ENCODE measurements at regions not wholly inside any gene's neighbourhood (a gene's known extent, or its start where the extent isn't known, plus 50 kb on each side); places are given as distances from the start of the nearest gene placed in this dataset.

DNA sequence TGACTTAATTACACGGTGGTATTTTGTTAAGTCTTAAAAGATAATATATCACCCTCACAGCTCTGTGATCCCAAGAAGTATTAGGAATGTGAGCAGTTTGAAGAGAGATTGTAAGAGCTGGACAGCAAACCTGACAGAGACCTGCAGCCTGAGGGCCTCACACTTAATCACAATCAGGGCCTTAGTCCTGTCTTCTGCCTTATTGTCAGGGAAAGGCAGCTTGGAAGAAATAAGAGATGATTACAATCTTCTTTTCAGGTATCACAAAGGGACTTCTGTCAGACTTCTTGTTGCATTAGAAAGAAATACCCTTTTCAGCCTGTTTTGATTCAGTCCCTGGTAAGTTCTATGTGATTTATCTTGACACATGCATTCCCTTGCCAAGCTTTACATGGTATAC lies 1433.8 kb upstream of the SLC39A10 start:
- Histone ChIP-seq H3K4me3 (ENCODE audit: low read depth, low read length) (no peak overlapping the region), H3K27me3 (ENCODE audit: control insufficient read depth, insufficient read depth, low read length) (no peaks in the 10 kb centered on the region), H3K27ac (ENCODE audit: low read depth, low read length) (no peak overlapping the region), H3K9ac (ENCODE audit: low read length) (no peak overlapping the region), H3K36me3 (ENCODE audit: control insufficient read depth, insufficient read depth, low read length) (no peaks in the 10 kb centered on the region), H3K4me1 (ENCODE audit: control insufficient read depth, insufficient read depth, low read length) (no peaks in the 10 kb centered on the region), H3K9me3 (ENCODE audit: control insufficient read depth, insufficient read depth, low read depth, low read length) (no peaks in the 10 kb centered on the region)

DNA sequence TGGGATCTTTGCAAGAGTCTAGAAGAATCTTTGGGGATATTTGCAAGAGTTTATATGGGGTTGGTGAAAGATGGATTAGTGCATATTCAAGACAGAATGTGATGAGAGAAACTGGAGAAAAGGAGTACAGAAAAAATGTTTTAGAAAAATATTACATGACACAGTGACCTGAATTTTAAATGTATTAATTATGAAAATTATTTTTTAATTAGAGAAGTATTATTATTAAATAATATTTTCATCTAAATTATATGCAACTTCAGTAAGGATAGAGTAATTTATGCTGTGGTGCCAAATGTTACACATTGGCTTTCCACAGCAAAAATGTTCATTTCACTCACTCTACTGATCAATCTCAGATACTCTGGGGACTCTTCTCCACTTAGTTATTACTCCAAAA lies 1442.8 kb upstream of the SLC39A10 start:
- no peak overlapping the region for H3K4me3 ChIP-seq (ENCODE audit: low read depth, low read length)
- no peaks in the 10 kb centered on the region for H3K36me3 ChIP-seq (ENCODE audit: control insufficient read depth, insufficient read depth, low read length)
- H3K27ac ChIP-seq (ENCODE audit: low read depth, low read length): no peak overlapping the region
- no peaks in the 10 kb centered on the region for H3K9me3 ChIP-seq (ENCODE audit: control insufficient read depth, insufficient read depth, low read depth, low read length)
- no peaks in the 10 kb centered on the region for H3K27me3 ChIP-seq (ENCODE audit: control insufficient read depth, insufficient read depth, low read length)
- no peaks in the 10 kb centered on the region for H3K4me1 ChIP-seq (ENCODE audit: control insufficient read depth, insufficient read depth, low read length)
- H3K9ac ChIP-seq (ENCODE audit: low read length): no peak overlapping the region

DNA sequence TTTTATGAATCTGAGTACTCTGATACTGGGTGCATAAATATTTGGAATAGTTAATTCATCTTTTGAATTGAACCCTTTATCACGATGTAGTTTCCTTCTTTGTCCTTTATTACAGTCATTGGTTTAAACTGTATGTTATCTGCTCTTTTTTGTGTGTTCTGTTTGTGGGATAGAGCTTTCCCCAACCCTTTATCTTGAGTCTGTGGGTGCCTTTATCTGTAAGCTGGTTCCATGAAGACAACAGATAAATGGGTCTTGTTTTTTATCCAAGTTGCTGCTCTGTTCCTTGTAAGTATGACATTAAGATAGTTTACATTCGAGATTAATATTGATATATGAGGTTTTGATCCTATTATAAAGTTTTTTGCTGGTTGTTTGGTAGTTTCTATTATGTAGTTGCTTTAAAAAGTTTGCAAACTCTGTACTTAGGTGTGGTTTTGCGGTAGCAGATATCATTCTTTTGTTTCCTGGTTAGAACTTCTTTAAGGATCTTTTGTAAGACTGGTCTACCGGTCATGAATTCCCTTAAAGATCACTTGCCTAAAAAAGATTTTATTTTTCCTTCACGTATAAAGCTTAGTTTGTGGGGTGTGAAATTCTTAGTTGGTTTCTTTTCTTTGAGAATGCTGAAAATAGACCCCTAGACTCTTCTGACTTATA lies 1451.3 kb upstream of the SLC39A10 start:
- no peaks in the 10 kb centered on the region for H3K4me1 ChIP-seq (ENCODE audit: control insufficient read depth, insufficient read depth, low read length)
- H3K9ac ChIP-seq (ENCODE audit: low read length): no peak overlapping the region
- H3K27ac ChIP-seq (ENCODE audit: low read depth, low read length): no peak overlapping the region
- H3K4me3 ChIP-seq (ENCODE audit: low read depth, low read length): no peak overlapping the region
- H3K27me3 ChIP-seq (ENCODE audit: control insufficient read depth, insufficient read depth, low read length): no peaks in the 10 kb centered on the region
- no peaks in the 10 kb centered on the region for H3K9me3 ChIP-seq (ENCODE audit: control insufficient read depth, insufficient read depth, low read depth, low read length)
- no peaks in the 10 kb centered on the region for H3K36me3 ChIP-seq (ENCODE audit: control insufficient read depth, insufficient read depth, low read length)

DNA sequence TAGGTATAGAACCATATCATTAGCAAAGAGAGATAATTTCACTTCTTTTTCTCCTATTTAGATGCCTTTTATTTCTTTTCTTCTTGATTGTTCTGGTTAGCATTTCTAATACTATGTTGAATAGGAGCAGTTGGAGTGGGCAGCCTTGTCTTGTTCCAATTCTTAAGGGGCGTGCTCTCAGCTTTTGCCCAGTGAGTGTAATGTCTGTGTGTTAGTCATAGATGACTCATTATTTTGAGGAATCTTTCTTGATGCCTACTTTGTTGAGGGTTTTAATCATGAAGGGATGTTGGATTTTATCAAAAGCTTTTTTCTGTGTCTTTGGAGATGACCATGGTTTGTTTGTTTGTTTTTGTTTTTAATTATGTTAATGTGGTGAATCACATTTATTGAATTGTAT lies 1453.1 kb upstream of the SLC39A10 start:
- H3K4me1 ChIP-seq (ENCODE audit: control insufficient read depth, insufficient read depth, low read length): no peaks in the 10 kb centered on the region
- no peak overlapping the region for H3K27ac ChIP-seq (ENCODE audit: low read depth, low read length)
- no peaks in the 10 kb centered on the region for H3K27me3 ChIP-seq (ENCODE audit: control insufficient read depth, insufficient read depth, low read length)
- H3K9ac ChIP-seq (ENCODE audit: low read length): no peak overlapping the region
- no peaks in the 10 kb centered on the region for H3K36me3 ChIP-seq (ENCODE audit: control insufficient read depth, insufficient read depth, low read length)
- no peaks in the 10 kb centered on the region for H3K9me3 ChIP-seq (ENCODE audit: control insufficient read depth, insufficient read depth, low read depth, low read length)
- no peak overlapping the region for H3K4me3 ChIP-seq (ENCODE audit: low read depth, low read length)

DNA sequence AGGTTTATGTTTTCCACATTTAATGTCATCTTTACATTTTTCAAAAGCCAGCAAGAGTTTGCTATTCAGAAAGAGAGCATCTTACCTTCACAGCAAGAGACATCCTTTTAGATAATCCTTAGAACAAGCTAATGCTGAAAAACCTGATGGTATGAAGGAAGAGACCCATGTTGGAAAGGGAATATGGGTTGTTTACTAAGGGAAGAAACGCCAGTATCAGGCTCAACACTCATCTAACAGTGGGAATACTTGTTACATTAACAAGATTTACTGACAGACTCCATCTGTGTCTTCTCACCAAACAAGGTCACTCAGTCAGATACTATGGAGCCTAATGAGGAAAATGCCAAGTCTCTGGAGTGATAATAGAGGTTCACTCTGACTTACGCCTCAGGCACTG lies 1474.1 kb upstream of the SLC39A10 start:
- Histone ChIP-seq H3K4me1 (ENCODE audit: control insufficient read depth, insufficient read depth, low read length) (no peaks in the 10 kb centered on the region), H3K27me3 (ENCODE audit: control insufficient read depth, insufficient read depth, low read length) (no peaks in the 10 kb centered on the region), H3K4me3 (ENCODE audit: low read depth, low read length) (no peak overlapping the region), H3K9me3 (ENCODE audit: control insufficient read depth, insufficient read depth, low read depth, low read length) (no peaks in the 10 kb centered on the region), H3K27ac (ENCODE audit: low read depth, low read length) (no peak overlapping the region), H3K36me3 (ENCODE audit: control insufficient read depth, insufficient read depth, low read length) (no peaks in the 10 kb centered on the region), H3K9ac (ENCODE audit: low read length) (no peak overlapping the region)

DNA sequence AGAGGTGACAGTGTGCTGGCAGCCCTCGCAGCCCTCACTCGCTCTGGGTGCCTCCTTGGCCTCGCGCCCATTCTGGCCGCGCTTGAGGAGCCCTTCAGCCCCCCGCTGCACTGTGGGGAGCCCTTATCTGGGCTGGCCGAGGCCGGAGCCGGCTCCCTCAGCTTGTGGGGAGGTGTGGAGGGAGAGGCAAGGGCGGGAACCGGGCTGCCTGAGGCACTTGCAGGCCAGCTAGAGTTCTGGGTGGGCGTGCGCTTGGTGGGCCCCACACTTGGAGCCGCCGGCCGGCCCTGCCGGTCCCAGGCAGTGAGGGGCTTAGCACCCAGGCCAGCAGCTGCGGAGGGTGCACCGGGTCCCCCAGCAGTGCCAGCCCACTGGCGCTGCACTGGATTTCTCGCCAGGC lies 1480.9 kb upstream of the SLC39A10 start:
- Histone ChIP-seq H3K4me1 (ENCODE audit: control insufficient read depth, insufficient read depth, low read length) (no peaks in the 10 kb centered on the region), H3K9ac (ENCODE audit: low read length) (no peak overlapping the region), H3K4me3 (ENCODE audit: low read depth, low read length) (no peak overlapping the region), H3K27ac (ENCODE audit: low read depth, low read length) (no peak overlapping the region), H3K9me3 (ENCODE audit: control insufficient read depth, insufficient read depth, low read depth, low read length) (peaks cover 5% of the 10 kb centered on the region; the same call in 1 of the 2 replicates), H3K36me3 (ENCODE audit: control insufficient read depth, insufficient read depth, low read length) (no peaks in the 10 kb centered on the region), H3K27me3 (ENCODE audit: control insufficient read depth, insufficient read depth, low read length) (no peaks in the 10 kb centered on the region)

DNA sequence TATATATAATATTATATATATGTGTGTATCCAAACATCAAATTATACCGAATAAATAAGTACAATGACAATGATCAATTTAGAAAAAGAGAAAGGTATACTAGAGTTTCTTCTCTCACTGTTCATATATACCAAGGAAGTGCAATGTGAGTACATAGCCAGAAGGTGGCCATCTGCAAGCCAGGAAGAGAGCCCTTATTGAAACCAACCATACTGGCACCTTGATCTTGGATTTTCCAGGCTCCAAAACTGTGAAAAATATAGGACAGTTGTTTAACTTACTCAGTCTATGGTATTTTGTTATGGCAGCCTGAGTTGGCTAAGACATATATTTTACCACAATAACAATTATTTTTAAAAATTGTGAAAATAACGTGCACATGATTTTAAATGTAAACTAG lies 1490.2 kb upstream of the SLC39A10 start:
- H3K9me3 ChIP-seq (ENCODE audit: control insufficient read depth, insufficient read depth, low read depth, low read length): no peaks in the 10 kb centered on the region

DNA sequence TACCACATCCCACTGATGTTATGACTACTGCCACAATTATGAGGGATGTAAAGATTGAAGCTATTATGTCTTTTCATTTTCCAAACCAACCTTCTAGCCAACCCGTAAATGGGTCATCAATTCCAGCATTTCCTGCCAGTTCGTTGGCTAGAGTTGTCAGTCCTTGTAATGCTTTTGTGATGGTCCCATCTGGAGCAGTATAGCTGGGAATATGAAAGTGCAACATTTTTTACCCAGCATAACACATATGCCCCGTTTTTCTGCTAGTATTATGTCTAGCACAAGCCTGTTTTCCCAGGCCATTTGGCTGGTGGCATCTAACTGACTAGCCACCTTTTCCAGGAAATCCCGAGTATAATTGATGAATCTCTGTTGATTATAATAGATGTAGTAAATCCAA lies 1501.6 kb upstream of the SLC39A10 start:
- Histone ChIP-seq H3K27me3 (ENCODE audit: control insufficient read depth, insufficient read depth, low read length) (no peaks in the 10 kb centered on the region), H3K4me1 (ENCODE audit: control insufficient read depth, insufficient read depth, low read length) (no peaks in the 10 kb centered on the region), H3K9ac (ENCODE audit: low read length) (no peak overlapping the region), H3K4me3 (ENCODE audit: low read depth, low read length) (no peak overlapping the region), H3K27ac (ENCODE audit: low read depth, low read length) (no peak overlapping the region), H3K36me3 (ENCODE audit: control insufficient read depth, insufficient read depth, low read length) (no peaks in the 10 kb centered on the region), H3K9me3 (ENCODE audit: control insufficient read depth, insufficient read depth, low read depth, low read length) (peaks cover 5% of the 10 kb centered on the region; the same call in 1 of the 2 replicates)

More for the DNA sequence above, 1490.2 kb upstream of the SLC39A10 start:
- H3K27me3 ChIP-seq (ENCODE audit: control insufficient read depth, insufficient read depth, low read length): no peaks in the 10 kb centered on the region
- no peak overlapping the region for H3K9ac ChIP-seq (ENCODE audit: low read length)
- no peak overlapping the region for H3K27ac ChIP-seq (ENCODE audit: low read depth, low read length)
- H3K36me3 ChIP-seq (ENCODE audit: control insufficient read depth, insufficient read depth, low read length): no peaks in the 10 kb centered on the region
- H3K4me1 ChIP-seq (ENCODE audit: control insufficient read depth, insufficient read depth, low read length): no peaks in the 10 kb centered on the region
- no peak overlapping the region for H3K4me3 ChIP-seq (ENCODE audit: low read depth, low read length)

DNA sequence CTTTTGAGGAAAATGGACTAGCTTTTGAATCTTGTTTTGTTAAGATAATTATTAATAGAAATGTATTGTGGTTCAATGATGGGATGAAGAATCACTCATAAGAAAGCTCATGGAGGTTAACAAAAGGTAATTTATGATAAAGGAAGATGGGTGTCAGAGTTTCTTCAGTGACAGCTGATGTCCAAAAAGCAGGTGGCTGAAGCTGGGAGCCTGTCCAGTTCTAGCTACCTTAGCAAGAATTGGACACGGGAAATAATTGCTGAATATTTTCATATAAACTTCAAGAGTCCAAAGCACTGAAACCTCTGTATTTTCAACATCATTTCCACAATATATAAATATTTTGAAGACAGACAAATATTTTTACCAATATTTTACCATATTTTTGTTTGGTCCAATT lies 1505.8 kb upstream of the SLC39A10 start:
- Histone ChIP-seq H3K9ac (ENCODE audit: low read length) (no peak overlapping the region), H3K36me3 (ENCODE audit: control insufficient read depth, insufficient read depth, low read length) (no peaks in the 10 kb centered on the region), H3K27ac (ENCODE audit: low read depth, low read length) (no peak overlapping the region), H3K4me3 (ENCODE audit: low read depth, low read length) (no peak overlapping the region), H3K27me3 (ENCODE audit: control insufficient read depth, insufficient read depth, low read length) (no peaks in the 10 kb centered on the region), H3K4me1 (ENCODE audit: control insufficient read depth, insufficient read depth, low read length) (no peaks in the 10 kb centered on the region), H3K9me3 (ENCODE audit: control insufficient read depth, insufficient read depth, low read depth, low read length) (no peaks in the 10 kb centered on the region)

DNA sequence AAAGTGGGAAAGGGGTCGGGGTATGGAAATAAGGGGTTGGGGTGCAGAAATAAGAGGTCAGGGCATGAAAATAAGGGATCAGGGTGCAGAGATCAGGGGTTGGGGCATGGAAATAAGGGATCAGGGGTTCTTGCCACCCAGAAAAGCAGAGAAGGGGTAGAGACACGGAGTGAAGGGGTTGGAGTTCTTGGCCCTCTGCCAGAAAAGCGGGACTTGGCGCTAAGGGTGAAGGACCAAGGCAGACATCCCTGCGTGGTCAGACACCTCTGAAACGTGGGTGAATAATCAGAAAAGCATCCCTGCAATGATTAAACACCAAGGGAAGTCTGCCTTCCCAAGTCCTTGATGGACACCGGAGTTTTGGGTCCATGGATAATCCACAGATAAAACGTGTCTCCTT lies 1521.6 kb upstream of the SLC39A10 start:
- no peak overlapping the region for H3K4me3 ChIP-seq (ENCODE audit: low read depth, low read length)
- H3K9ac ChIP-seq (ENCODE audit: low read length): no peak overlapping the region
- H3K27me3 ChIP-seq (ENCODE audit: control insufficient read depth, insufficient read depth, low read length): no peaks in the 10 kb centered on the region
- no peak overlapping the region for H3K27ac ChIP-seq (ENCODE audit: low read depth, low read length)
- no peaks in the 10 kb centered on the region for H3K36me3 ChIP-seq (ENCODE audit: control insufficient read depth, insufficient read depth, low read length)
- H3K4me1 ChIP-seq (ENCODE audit: control insufficient read depth, insufficient read depth, low read length): peaks cover 3% of the 10 kb centered on the region; the same call in 1 of the 2 replicates
- H3K9me3 ChIP-seq (ENCODE audit: control insufficient read depth, insufficient read depth, low read depth, low read length): peaks cover 4% of the 10 kb centered on the region; the same call in 1 of the 2 replicates

DNA sequence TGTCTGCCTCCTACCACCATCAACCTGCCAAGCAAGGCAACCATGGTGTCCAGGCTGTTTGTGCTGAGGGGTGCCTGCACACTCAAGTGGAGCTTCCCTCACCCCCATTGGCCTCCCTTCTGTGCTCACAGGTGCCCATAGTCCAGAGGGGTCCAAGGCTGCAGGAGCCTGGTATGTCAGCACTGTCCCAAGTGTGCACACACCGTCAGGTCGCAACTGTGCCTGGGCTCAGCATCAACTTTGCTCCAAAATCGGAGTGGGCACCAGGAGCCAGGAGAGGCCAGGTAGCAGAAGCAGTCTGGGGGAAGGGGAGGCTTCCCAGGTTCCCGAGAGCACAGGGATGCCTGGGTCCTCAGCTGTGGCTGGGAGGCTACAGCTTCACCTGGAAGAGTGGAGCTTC lies 1528.2 kb upstream of the SLC39A10 start:
- no peak overlapping the region for H3K9ac ChIP-seq (ENCODE audit: low read length)
- no peak overlapping the region for H3K4me3 ChIP-seq (ENCODE audit: low read depth, low read length)
- no peaks in the 10 kb centered on the region for H3K4me1 ChIP-seq (ENCODE audit: control insufficient read depth, insufficient read depth, low read length)
- H3K27ac ChIP-seq (ENCODE audit: low read depth, low read length): no peak overlapping the region
- no peaks in the 10 kb centered on the region for H3K36me3 ChIP-seq (ENCODE audit: control insufficient read depth, insufficient read depth, low read length)
- peaks cover 13% of the 10 kb centered on the region for H3K9me3 ChIP-seq (ENCODE audit: control insufficient read depth, insufficient read depth, low read depth, low read length)
- H3K27me3 ChIP-seq (ENCODE audit: control insufficient read depth, insufficient read depth, low read length): no peaks in the 10 kb centered on the region

DNA sequence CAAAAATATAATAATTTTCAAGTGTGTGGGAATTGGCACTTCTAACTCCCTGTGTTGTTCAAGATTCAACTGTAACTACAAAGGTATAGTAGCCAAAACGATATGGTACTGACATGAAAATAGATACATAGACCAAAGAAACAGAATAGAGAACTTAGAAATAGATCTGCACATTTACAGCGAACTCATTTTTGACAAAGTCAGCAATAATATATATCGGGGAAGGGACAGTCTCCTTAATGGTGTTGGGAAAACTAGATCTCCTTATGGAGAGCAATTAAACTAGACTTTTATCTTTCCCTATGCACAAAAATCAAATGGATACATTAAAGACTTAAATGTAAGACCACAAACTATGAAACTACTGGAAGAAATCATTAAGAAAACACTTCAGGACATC lies 1530.6 kb upstream of the SLC39A10 start:
- H3K9me3 ChIP-seq (ENCODE audit: control insufficient read depth, insufficient read depth, low read depth, low read length): peaks cover 13% of the 10 kb centered on the region
- H3K4me3 ChIP-seq (ENCODE audit: low read depth, low read length): no peak overlapping the region
- no peaks in the 10 kb centered on the region for H3K27me3 ChIP-seq (ENCODE audit: control insufficient read depth, insufficient read depth, low read length)
- no peaks in the 10 kb centered on the region for H3K36me3 ChIP-seq (ENCODE audit: control insufficient read depth, insufficient read depth, low read length)
- H3K9ac ChIP-seq (ENCODE audit: low read length): no peak overlapping the region
- no peaks in the 10 kb centered on the region for H3K4me1 ChIP-seq (ENCODE audit: control insufficient read depth, insufficient read depth, low read length)
- H3K27ac ChIP-seq (ENCODE audit: low read depth, low read length): no peak overlapping the region
